K562 (cell line): ENCODE measurements at regions not wholly inside any gene's neighbourhood (a gene's known extent, or its start where the extent isn't known, plus 50 kb on each side); places are given as distances from the start of the nearest gene placed in this dataset.

Experiments
- EP300 ChIP-seq: IDR thresholded peaks from 2 replicates; pipeline ENCODE4 v1.6.1; 2012; ENCODE audit warnings: low read length, improper control_type of control experiment
- KLF16 ChIP-seq: IDR thresholded peaks from 2 replicates; pipeline ENCODE4 v1.6.1; 2016; ENCODE audit warnings: antibody characterized with exemption
- NR2C2 ChIP-seq, 2 experiments: fragments of 200-800 bp in 1 of 2; sonication (Bioruptor generic) in 1 of 2; sonication (generic) in 1 of 2; formaldehyde crosslinking in 1 of 2; IDR thresholded peaks; 2 replicates each; pipeline versions ENCODE4 v1.6.1 to v1.8.0; 2016 to 2022; ENCODE audit warnings: mild to moderate bottlenecking in 1 of 2, missing compliant biosample characterization in 1 of 2, missing genetic modification characterization in 1 of 2, missing genetic modification reagents in 1 of 2
- PCBP1 ChIP-seq: fragments of 200-400 bp; formaldehyde crosslinking; IDR thresholded peaks from 2 replicates; pipeline ENCODE4 v1.6.1; 2018; ENCODE audit warnings: mild to moderate bottlenecking, low read depth, low read length; ENCODE audit not compliant: poor library complexity, severe bottlenecking
- PCBP2 ChIP-seq: fragments of 200-400 bp; formaldehyde crosslinking; IDR thresholded peaks from 2 replicates; pipeline ENCODE4 v1.6.1; 2018; ENCODE audit warnings: low read length, low read depth, mild to moderate bottlenecking, moderate library complexity; ENCODE audit not compliant: poor library complexity, severe bottlenecking
- POLR2H ChIP-seq: IDR thresholded peaks from 2 replicates; pipeline ENCODE4 v1.6.1; 2016; ENCODE audit warnings: missing genetic modification characterization, low read depth, mild to moderate bottlenecking, control low read depth, missing compliant biosample characterization, moderate library complexity
- RBM34 ChIP-seq: fragments of 200-400 bp; formaldehyde crosslinking; IDR thresholded peaks from 2 replicates; pipeline ENCODE4 v1.6.1; 2018; ENCODE audit warnings: low read length, borderline replicate concordance; ENCODE audit not compliant: insufficient read depth
- REST ChIP-seq, 2 experiments: fragments of 450-650 bp; formaldehyde crosslinking in 1 of 2; IDR thresholded peaks; 2 replicates each; pipeline versions ENCODE4 v1.4.0 to v1.6.1; 2014 to 2020; ENCODE audit warnings: mild to moderate bottlenecking in 2 of 2, borderline replicate concordance in 1 of 2, low read depth in 1 of 2
- SMARCE1 ChIP-seq: fragments of 450-650 bp; IDR thresholded peaks from 2 replicates; pipeline ENCODE4 v1.7.1; 2016; ENCODE audit warnings: mild to moderate bottlenecking
- TARDBP ChIP-seq: fragments of 450-650 bp; IDR thresholded peaks from 2 replicates; pipeline ENCODE4 v1.6.1; 2016
- TEAD4 ChIP-seq, 2 experiments: sonication (generic) in 1 of 2; formaldehyde crosslinking in 1 of 2; IDR thresholded peaks; 2 replicates each; pipeline versions ENCODE4 v1.6.1 to v1.8.0; 2012 to 2022; ENCODE audit warnings: borderline replicate concordance in 1 of 2, inconsistent platforms in 1 of 2, low read length in 1 of 2, mild to moderate bottlenecking in 1 of 2, missing genetic modification reagents in 1 of 2
- ZBTB7A ChIP-seq: IDR thresholded peaks from 2 replicates; pipeline ENCODE4 v1.6.1; 2011; ENCODE audit warnings: low read depth, mild to moderate bottlenecking, low read length, moderate library complexity, borderline replicate concordance; ENCODE audit not compliant: control insufficient read depth
- ZEB2 ChIP-seq: fragments of 450-650 bp; IDR thresholded peaks from 2 replicates; pipeline ENCODE4 v1.6.1; 2016
- ZFX ChIP-seq: sonication (generic); formaldehyde crosslinking; IDR thresholded peaks from 2 replicates; pipeline ENCODE4 v1.8.0; 2022; ENCODE audit warnings: mild to moderate bottlenecking, missing genetic modification reagents, moderate library complexity
- ZNF3 ChIP-seq: fragments of 250-450 bp; sonication (Bioruptor Pico); IDR thresholded peaks from 2 replicates; pipeline ENCODE4 v1.5.0; 2021; ENCODE audit warnings: mild to moderate bottlenecking, moderate library complexity
- ZNF644 ChIP-seq: fragments of 200-800 bp; sonication (Bioruptor generic); IDR thresholded peaks from 2 replicates; pipeline ENCODE4 v1.6.1; 2016; ENCODE audit warnings: low read depth, missing genetic modification characterization, missing compliant biosample characterization
- ZNF766 ChIP-seq: fragments of 200-800 bp; sonication (Bioruptor generic); conservative IDR thresholded peaks from 2 replicates; pipeline ENCODE4 v1.6.1; 2016; ENCODE audit warnings: missing genetic modification characterization, missing compliant biosample characterization

- TF ChIP-seq TEAD4 (IDR thresholded peaks at IDR 0.05; ENCODE audit: low read length) (peak; percentile 72), TEAD4 (CRISPR knock-in tag; IDR thresholded peaks at IDR 0.05; ENCODE audit: borderline replicate concordance) (no peak), POLR2H (tag) (no peak), ZNF3 (no peak), ZBTB7A (no peak), ZNF766 (CRISPR knock-in tag) (peak; percentile 95), RBM34 (no peak), PCBP2 (no peak), TARDBP (no peak), KLF16 (no peak), ZEB2 (peak; percentile 65; the same call in 1 of the 2 replicates), EP300 (peak; percentile 68; the same call in 1 of the 2 replicates), SMARCE1 (peak; percentile 76), NR2C2 (CRISPR knock-in tag; IDR thresholded peaks at IDR 0.05) (no peak), NR2C2 (tag; IDR thresholded peaks at IDR 0.05) (0 out of 2 replicates have a peak, but pooled peaks have one; percentile 22), ZNF644 (tag) (0 out of 2 replicates have a peak, but pooled peaks have one; percentile 68), PCBP1 (no peak), ZFX (no peak), REST (IDR thresholded peaks at IDR 0.05; ENCODE audit: borderline replicate concordance) (no peak; the same call in 1 of the 2 replicates), REST (CRISPR knock-in tag; IDR thresholded peaks at IDR 0.05; ENCODE audit: low read depth) (no peak)
Measured at GRCh38 chr1:67589519-67590233, 95.3 kb upstream of the GADD45A start (continued).
